ENCODE measurements at regions not wholly inside any gene's neighbourhood (a gene's known extent, or its start where the extent isn't known, plus 50 kb on each side); places are given as distances from the start of the nearest gene placed in this dataset.

DNA sequence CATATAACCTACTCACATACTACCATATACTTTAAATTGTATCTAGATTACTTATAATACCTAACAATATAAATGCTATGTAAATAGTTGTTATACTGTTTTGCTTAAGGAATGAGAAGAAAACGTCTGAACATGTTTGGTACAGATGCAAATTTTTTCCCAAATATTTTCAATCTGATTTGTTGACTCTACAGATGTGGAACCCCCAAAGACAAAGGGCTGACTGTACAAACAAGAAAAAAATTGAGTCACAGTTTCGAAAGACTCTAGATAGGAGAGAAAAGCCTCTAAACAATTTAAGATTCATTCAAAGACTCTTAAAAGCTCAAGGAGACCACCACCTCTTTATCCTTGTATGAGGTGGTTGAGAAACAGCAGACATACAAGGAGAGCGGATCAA, 142.8 kb downstream of the SLC7A11 start:
- TF ChIP-seq KLF16 (tag by site-specific recombination; IDR thresholded peaks at IDR 0.05) (no peak), ZBTB17 (tag by site-specific recombination; IDR thresholded peaks at IDR 0.05) (no peak), ZXDB (tag by site-specific recombination; IDR thresholded peaks at IDR 0.05) (no peak), ZNF223 (tag by site-specific recombination; IDR thresholded peaks at IDR 0.05) (no peak), ZNF248 (tag by site-specific recombination; IDR thresholded peaks at IDR 0.05) (no peak), ZNF48 (tag by site-specific recombination; IDR thresholded peaks at IDR 0.05) (no peak), IKZF3 (tag by site-specific recombination; IDR thresholded peaks at IDR 0.05) (no peak), ZNF621 (tag by site-specific recombination; IDR thresholded peaks at IDR 0.05) (no peak), ZNF138 (tag by site-specific recombination; IDR thresholded peaks at IDR 0.05; ENCODE audit: borderline replicate concordance) (no peak), ZSCAN23 (tag by site-specific recombination; IDR thresholded peaks at IDR 0.05) (no peak), ZNF302 (tag by site-specific recombination; IDR thresholded peaks at IDR 0.05; ENCODE audit: low read depth) (no peak), ZNF549 (tag by site-specific recombination; IDR thresholded peaks at IDR 0.05) (no peak), PRDM2 (tag by site-specific recombination; IDR thresholded peaks at IDR 0.05; ENCODE audit: borderline replicate concordance) (no peak)
- TF ChIP-seq, protein P1, sequence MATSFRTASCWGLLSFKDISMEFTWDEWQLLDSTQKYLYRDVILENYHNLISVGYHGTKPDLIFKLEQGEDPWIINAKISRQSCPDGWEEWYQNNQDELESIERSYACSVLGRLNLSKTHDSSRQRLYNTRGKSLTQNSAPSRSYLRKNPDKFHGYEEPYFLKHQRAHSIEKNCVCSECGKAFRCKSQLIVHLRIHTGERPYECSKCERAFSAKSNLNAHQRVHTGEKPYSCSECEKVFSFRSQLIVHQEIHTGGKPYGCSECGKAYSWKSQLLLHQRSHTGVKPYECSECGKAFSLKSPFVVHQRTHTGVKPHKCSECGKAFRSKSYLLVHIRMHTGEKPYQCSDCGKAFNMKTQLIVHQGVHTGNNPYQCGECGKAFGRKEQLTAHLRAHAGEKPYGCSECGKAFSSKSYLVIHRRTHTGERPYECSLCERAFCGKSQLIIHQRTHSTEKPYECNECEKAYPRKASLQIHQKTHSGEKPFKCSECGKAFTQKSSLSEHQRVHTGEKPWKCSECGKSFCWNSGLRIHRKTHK (tag by site-specific recombination; IDR thresholded peaks at IDR 0.05), result no peak
- TF ChIP-seq, protein P2, sequence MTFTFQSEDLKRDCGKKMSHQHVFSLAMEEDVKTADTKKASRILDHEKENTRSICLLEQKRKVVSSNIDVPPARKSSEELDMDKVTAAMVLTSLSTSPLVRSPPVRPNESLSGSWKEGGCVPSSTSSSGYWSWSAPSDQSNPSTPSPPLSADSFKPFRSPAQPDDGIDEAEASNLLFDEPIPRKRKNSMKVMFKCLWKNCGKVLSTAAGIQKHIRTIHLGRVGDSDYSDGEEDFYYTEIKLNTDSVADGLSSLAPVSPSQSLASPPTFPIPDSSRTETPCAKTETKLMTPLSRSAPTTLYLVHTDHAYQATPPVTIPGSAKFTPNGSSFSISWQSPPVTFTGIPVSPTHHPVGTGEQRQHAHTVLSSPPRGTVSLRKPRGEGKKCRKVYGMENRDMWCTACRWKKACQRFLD (tag by site-specific recombination; IDR thresholded peaks at IDR 0.05), result no peak
- CTCF ChIA-PET, result interaction anchor here (0.5 to 1.0 kb wide), 3 partner anchors 9 to 365 kb away, joined by 3 to 6 read pairs (median 3); no protein-coding TSS in a partner anchor
- Histone ChIP-seq H3K9me3 (ENCODE audit: control insufficient read depth, insufficient read depth, low read depth, low read length) (no peaks in the 10 kb centered on the region), H3K27ac (ENCODE audit: extremely low read depth, low read depth, low read length) (no peak overlapping the region), H3K36me3 (ENCODE audit: control insufficient read depth in 2 of 2, insufficient read depth in 1 of 2, low read length in 2 of 2) (no peaks in the 10 kb centered on the region), H3K4me1 (ENCODE audit: control insufficient read depth, insufficient read depth, low read length) (no peaks in the 10 kb centered on the region), H3K4me3 (ENCODE audit: low read depth, low read length) (no peak overlapping the region)
- POLR2A ChIA-PET, result no interaction called here

DNA sequence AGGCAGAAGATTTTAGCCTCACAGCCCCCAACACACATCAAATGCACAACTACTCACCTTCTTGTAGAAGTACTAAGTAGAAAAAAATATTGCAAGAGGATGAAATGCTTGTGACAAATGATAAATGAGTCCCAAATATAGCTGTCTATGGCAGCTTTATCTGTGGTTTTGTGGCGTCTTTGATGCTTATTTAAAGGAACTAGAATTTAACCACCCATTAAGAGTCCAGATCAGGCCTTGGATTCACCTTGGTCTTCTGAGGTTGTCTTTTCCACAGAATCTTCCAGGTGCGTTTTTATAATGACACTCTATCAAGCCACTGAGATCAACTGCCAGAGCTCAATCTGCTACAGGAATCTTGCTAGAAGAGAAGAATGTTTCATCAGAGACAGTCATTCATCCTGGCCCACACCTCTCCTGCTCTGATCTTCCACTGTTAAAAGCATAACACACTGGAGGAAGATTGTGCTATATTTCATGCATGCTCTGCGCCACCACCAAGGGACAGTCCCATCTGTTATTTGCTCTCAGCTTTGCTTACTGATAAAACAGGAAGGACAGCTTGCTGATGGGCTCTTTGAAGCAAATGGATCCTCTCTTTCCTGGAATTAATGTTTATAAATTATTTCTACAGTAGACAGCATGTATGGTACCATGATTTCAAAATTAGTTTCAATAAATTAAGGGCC, 144.1 kb downstream of the SLC7A11 start:
- no peak overlapping the region for H3K27ac ChIP-seq (ENCODE audit: extremely low read depth, low read depth, low read length)
- ChIA-PET POLR2A (no interaction called here), CTCF (interaction anchor here (0.6 kb wide), 1 partner anchor 480 kb away, joined by 3 read pairs; no protein-coding TSS in a partner anchor)
- no peak overlapping the region for H3K4me3 ChIP-seq (ENCODE audit: low read depth, low read length)
- H3K4me1 ChIP-seq (ENCODE audit: control insufficient read depth, insufficient read depth, low read length), result no peaks in the 10 kb centered on the region
- H3K36me3 ChIP-seq (ENCODE audit: control insufficient read depth in 2 of 2, insufficient read depth in 1 of 2, low read length in 2 of 2), result no peaks in the 10 kb centered on the region
- no peaks in the 10 kb centered on the region for H3K9me3 ChIP-seq (ENCODE audit: control insufficient read depth, insufficient read depth, low read depth, low read length)
- TF ChIP-seq ZNF324 (tag by site-specific recombination; IDR thresholded peaks at IDR 0.05) (no peak), ZNF660 (tag by site-specific recombination; IDR thresholded peaks at IDR 0.05) (no peak), ZNF292 (tag by site-specific recombination; IDR thresholded peaks at IDR 0.05; ENCODE audit: borderline replicate concordance, low read depth) (no peak), IKZF3 (tag by site-specific recombination; IDR thresholded peaks at IDR 0.05) (no peak), ZNF692 (tag by site-specific recombination; IDR thresholded peaks at IDR 0.05) (no peak)
- TF ChIP-seq, protein P3, sequence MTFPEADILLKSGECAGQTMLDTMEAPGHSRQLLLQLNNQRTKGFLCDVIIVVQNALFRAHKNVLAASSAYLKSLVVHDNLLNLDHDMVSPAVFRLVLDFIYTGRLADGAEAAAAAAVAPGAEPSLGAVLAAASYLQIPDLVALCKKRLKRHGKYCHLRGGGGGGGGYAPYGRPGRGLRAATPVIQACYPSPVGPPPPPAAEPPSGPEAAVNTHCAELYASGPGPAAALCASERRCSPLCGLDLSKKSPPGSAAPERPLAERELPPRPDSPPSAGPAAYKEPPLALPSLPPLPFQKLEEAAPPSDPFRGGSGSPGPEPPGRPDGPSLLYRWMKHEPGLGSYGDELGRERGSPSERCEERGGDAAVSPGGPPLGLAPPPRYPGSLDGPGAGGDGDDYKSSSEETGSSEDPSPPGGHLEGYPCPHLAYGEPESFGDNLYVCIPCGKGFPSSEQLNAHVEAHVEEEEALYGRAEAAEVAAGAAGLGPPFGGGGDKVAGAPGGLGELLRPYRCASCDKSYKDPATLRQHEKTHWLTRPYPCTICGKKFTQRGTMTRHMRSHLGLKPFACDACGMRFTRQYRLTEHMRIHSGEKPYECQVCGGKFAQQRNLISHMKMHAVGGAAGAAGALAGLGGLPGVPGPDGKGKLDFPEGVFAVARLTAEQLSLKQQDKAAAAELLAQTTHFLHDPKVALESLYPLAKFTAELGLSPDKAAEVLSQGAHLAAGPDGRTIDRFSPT (tag by site-specific recombination; IDR thresholded peaks at IDR 0.05), result no peak
- TF ChIP-seq, protein P4, sequence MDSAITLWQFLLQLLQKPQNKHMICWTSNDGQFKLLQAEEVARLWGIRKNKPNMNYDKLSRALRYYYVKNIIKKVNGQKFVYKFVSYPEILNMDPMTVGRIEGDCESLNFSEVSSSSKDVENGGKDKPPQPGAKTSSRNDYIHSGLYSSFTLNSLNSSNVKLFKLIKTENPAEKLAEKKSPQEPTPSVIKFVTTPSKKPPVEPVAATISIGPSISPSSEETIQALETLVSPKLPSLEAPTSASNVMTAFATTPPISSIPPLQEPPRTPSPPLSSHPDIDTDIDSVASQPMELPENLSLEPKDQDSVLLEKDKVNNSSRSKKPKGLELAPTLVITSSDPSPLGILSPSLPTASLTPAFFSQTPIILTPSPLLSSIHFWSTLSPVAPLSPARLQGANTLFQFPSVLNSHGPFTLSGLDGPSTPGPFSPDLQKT (IDR thresholded peaks at IDR 0.05; ENCODE audit: borderline replicate concordance, low read depth, low read length), result no peak

Data from HEK293 (cell line).